SK-N-SH treated with all-trans-retinoic acid at 6 μM for 48 hours (cell line): ENCODE measurements at regions not wholly inside any gene's neighbourhood (a gene's known extent, or its start where the extent isn't known, plus 50 kb on each side); places are given as distances from the start of the nearest gene placed in this dataset.

Experiments used
- ATAC-seq: fragments of 200-7000 bp; cut with Tn5 transposase; 3 replicates; pipeline ENCODE4 v1.9.1; 2020; ENCODE audit warnings: mild to moderate bottlenecking, moderate library complexity
- ARNTL ChIP-seq: fragments of 450-650 bp; formaldehyde crosslinking; IDR thresholded peaks from 2 replicates; pipeline ENCODE4 v1.5.0; 2020; ENCODE audit warnings: low read depth, mild to moderate bottlenecking, moderate library complexity, borderline replicate concordance
- BACH2 ChIP-seq: fragments of 250-450 bp; sonication (Bioruptor Pico); IDR thresholded peaks from 2 replicates; pipeline ENCODE4 v1.9.0; 2021; ENCODE audit warnings: mild to moderate bottlenecking, borderline replicate concordance
- CREB5 ChIP-seq: fragments of 250-450 bp; sonication (Bioruptor Pico); IDR thresholded peaks from 2 replicates; pipeline ENCODE4 v1.5.1; 2020; ENCODE audit warnings: low read depth, mild to moderate bottlenecking, moderate library complexity
- ESRRG ChIP-seq: fragments of 250-450 bp; sonication (Bioruptor Pico); IDR thresholded peaks from 2 replicates; pipeline ENCODE4 v1.6.1; 2021; ENCODE audit warnings: mild to moderate bottlenecking
- GLIS3 ChIP-seq: fragments of 250-450 bp; sonication (Bioruptor Pico); IDR thresholded peaks from 2 replicates; pipeline ENCODE4 v1.5.0; 2020; ENCODE audit warnings: mild to moderate bottlenecking, moderate library complexity
- ISL1 ChIP-seq: fragments of 250-450 bp; sonication (Bioruptor Pico); IDR thresholded peaks from 2 replicates; pipeline ENCODE4 v2.1.2; 2022; ENCODE audit warnings: mild to moderate bottlenecking, moderate library complexity
- OSR1 ChIP-seq: fragments of 250-450 bp; sonication (Bioruptor Pico); IDR thresholded peaks from 2 replicates; pipeline ENCODE4 v1.8.0; 2022; ENCODE audit warnings: moderate library complexity, mild to moderate bottlenecking, inconsistent platforms
- PPARA ChIP-seq: fragments of 250-450 bp; sonication (Bioruptor Pico); IDR thresholded peaks from 2 replicates; pipeline ENCODE4 v1.5.0; 2020; ENCODE audit warnings: mild to moderate bottlenecking, borderline replicate concordance
- RARB ChIP-seq: fragments of 250-450 bp; sonication (Bioruptor Pico); IDR thresholded peaks from 2 replicates; pipeline ENCODE4 v1.8.0; 2021; ENCODE audit warnings: mild to moderate bottlenecking, moderate library complexity
- TOX ChIP-seq: fragments of 250-450 bp; sonication (Bioruptor Pico); IDR thresholded peaks from 2 replicates; pipeline ENCODE4 v1.8.0; 2021; ENCODE audit warnings: mild to moderate bottlenecking, moderate library complexity, borderline replicate concordance
- TSHZ2 ChIP-seq: fragments of 250-450 bp; sonication (Bioruptor Pico); IDR thresholded peaks from 2 replicates; pipeline ENCODE4 v1.5.0; 2020; ENCODE audit warnings: mild to moderate bottlenecking, moderate library complexity
- ZC3H10 ChIP-seq: fragments of 250-450 bp; sonication (Bioruptor Pico); IDR thresholded peaks from 2 replicates; pipeline ENCODE4 v1.5.1; 2021; ENCODE audit warnings: mild to moderate bottlenecking, moderate library complexity
- ZFP30 ChIP-seq: fragments of 450-650 bp; formaldehyde crosslinking; IDR thresholded peaks from 2 replicates; pipeline ENCODE4 v1.5.0; 2022; ENCODE audit warnings: mild to moderate bottlenecking, moderate library complexity
- ZNF565 ChIP-seq: fragments of 450-650 bp; formaldehyde crosslinking; conservative IDR thresholded peaks from 2 replicates; pipeline ENCODE4 v1.5.0; 2020; ENCODE audit warnings: low read depth, mild to moderate bottlenecking, moderate library complexity
- ZNF70 ChIP-seq: fragments of 450-650 bp; formaldehyde crosslinking; IDR thresholded peaks from 2 replicates; pipeline ENCODE4 v1.5.0; 2020; ENCODE audit warnings: mild to moderate bottlenecking, moderate library complexity
- ZNF8 ChIP-seq: fragments of 450-650 bp; formaldehyde crosslinking; IDR thresholded peaks from 2 replicates; pipeline ENCODE4 v1.5.0; 2020; ENCODE audit warnings: mild to moderate bottlenecking, moderate library complexity
- TF ChIP-seq, protein P1 (sequence below): fragments of 250-450 bp; sonication (Bioruptor Pico); IDR thresholded peaks from 2 replicates; pipeline ENCODE4 v1.8.0; 2020; ENCODE audit warnings: mild to moderate bottlenecking, moderate library complexity, borderline replicate concordance
- TF ChIP-seq, protein P2 (sequence below): fragments of 250-450 bp; sonication (Bioruptor Pico); IDR thresholded peaks from 2 replicates; pipeline ENCODE4 v1.8.0; 2021; ENCODE audit warnings: low read depth, mild to moderate bottlenecking, moderate library complexity, borderline replicate concordance

- TF ChIP-seq ZFP30 (CRISPR knock-in tag) = no peak
- TF ChIP-seq, all 23 proteins: peak for 0
- no peak for ATAC-seq
Observed at GRCh38 chr10:128431083-128431482, 304.9 kb upstream of the MKI67 start.

DNA sequence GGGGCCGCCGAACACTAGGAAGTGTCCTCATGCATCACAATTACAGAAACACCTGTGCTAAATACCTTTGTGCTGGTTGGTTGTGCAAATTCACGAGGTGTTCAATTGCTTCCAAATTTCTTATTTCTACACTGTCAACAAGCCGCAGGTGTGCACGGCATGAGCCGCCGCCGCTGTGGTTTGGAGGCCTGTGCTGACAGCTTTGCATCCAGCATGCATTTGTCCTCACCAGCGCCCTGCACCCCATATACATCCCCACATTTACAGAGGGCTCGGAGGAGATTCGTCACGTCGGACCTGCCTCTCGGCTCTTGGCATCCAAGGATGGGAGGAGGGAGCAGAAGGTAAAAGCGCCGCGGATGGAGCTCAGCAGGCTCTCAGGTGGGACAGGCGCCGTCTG lies 305.3 kb upstream of the MKI67 start:
- ATAC-seq = no peak
- no peak for TF ChIP-seq BACH2 (CRISPR knock-in tag)
- no peak for TF ChIP-seq ESRRG
- TF ChIP-seq OSR1 (CRISPR knock-in tag) = no peak
- no peak for TF ChIP-seq PPARA (CRISPR knock-in tag)
- TF ChIP-seq ZFP30 (CRISPR knock-in tag) = no peak
- no peak for TF ChIP-seq ARNTL (CRISPR knock-in tag)
- no peak for TF ChIP-seq CREB5 (CRISPR knock-in tag)
- TF ChIP-seq, protein P1, sequence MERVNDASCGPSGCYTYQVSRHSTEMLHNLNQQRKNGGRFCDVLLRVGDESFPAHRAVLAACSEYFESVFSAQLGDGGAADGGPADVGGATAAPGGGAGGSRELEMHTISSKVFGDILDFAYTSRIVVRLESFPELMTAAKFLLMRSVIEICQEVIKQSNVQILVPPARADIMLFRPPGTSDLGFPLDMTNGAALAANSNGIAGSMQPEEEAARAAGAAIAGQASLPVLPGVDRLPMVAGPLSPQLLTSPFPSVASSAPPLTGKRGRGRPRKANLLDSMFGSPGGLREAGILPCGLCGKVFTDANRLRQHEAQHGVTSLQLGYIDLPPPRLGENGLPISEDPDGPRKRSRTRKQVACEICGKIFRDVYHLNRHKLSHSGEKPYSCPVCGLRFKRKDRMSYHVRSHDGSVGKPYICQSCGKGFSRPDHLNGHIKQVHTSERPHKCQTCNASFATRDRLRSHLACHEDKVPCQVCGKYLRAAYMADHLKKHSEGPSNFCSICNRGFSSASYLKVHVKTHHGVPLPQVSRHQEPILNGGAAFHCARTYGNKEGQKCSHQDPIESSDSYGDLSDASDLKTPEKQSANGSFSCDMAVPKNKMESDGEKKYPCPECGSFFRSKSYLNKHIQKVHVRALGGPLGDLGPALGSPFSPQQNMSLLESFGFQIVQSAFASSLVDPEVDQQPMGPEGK = no peak
- TF ChIP-seq, protein P2, sequence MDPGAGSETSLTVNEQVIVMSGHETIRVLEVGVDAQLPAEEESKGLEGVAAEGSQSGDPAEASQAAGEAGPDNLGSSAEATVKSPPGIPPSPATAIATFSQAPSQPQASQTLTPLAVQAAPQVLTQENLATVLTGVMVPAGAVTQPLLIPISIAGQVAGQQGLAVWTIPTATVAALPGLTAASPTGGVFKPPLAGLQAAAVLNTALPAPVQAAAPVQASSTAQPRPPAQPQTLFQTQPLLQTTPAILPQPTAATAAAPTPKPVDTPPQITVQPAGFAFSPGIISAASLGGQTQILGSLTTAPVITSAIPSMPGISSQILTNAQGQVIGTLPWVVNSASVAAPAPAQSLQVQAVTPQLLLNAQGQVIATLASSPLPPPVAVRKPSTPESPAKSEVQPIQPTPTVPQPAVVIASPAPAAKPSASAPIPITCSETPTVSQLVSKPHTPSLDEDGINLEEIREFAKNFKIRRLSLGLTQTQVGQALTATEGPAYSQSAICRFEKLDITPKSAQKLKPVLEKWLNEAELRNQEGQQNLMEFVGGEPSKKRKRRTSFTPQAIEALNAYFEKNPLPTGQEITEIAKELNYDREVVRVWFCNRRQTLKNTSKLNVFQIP (CRISPR knock-in tag) = no peak
- TF ChIP-seq RARB (CRISPR knock-in tag) = no peak

- TF ChIP-seq ISL1 (CRISPR knock-in tag) (no peak), TSHZ2 (CRISPR knock-in tag) (no peak), CREB5 (CRISPR knock-in tag) (no peak), GLIS3 (no peak), BACH2 (CRISPR knock-in tag) (no peak), ARNTL (CRISPR knock-in tag) (no peak), ZFP30 (CRISPR knock-in tag) (no peak), ZC3H10 (CRISPR knock-in tag) (no peak), ZNF70 (CRISPR knock-in tag) (no peak), ZNF565 (CRISPR knock-in tag) (no peak)
- TF ChIP-seq, protein P2 (CRISPR knock-in tag) = no peak
- TF ChIP-seq, all 23 proteins: peak for 0
- no peak for ATAC-seq
Observed at GRCh38 chr10:128432011-128432410, 305.8 kb upstream of the MKI67 start.

- no peak for ATAC-seq
- TF ChIP-seq, protein P1 = no peak
- TF ChIP-seq ESRRG (no peak), ZNF8 (CRISPR knock-in tag) (no peak), TOX (CRISPR knock-in tag) (no peak), ZC3H10 (CRISPR knock-in tag) (no peak), ISL1 (CRISPR knock-in tag) (no peak)
- TF ChIP-seq, protein P2 (CRISPR knock-in tag) = no peak
Observed at GRCh38 chr10:128432423-128432822, 306.2 kb upstream of the MKI67 start.
